Mucosa of descending colon (tissue), 3 donors: ENCODE measurements at regions not wholly inside any gene's neighbourhood (a gene's known extent, or its start where the extent isn't known, plus 50 kb on each side); places are given as distances from the start of the nearest gene placed in this dataset.

ENCODE experiments used
- ATAC-seq: fragments of 200-7000 bp; cut with Tn5 transposase; one replicate; pipeline ENCODE4 v1.9.1; 2020; ENCODE audit warnings: mild to moderate bottlenecking, moderate library complexity
- DNase-seq, 3 donors: peaks; one replicate each; pipeline ENCODE4 v3.0.0-alpha.2; 2020
- H3K36me3 ChIP-seq: fragments of 200-600 bp; one replicate; pipeline ENCODE4 v1.8.0; 2021; ENCODE audit warnings: low read depth, mild to moderate bottlenecking
- H3K4me1 ChIP-seq: fragments of 200-600 bp; one replicate; pipeline ENCODE4 v1.8.0; 2021; ENCODE audit warnings: low read depth, mild to moderate bottlenecking
- H3K4me3 ChIP-seq: fragments of 200-600 bp; one replicate; pipeline ENCODE4 v1.8.0; 2021; ENCODE audit warnings: mild to moderate bottlenecking
- H3K9me3 ChIP-seq: fragments of 200-600 bp; one replicate; pipeline ENCODE4 v1.8.0; 2021; ENCODE audit warnings: mild to moderate bottlenecking
- intact Hi-C, 2 donors: fragments of 100-400 bp; cut with DNase I in 1 of 2; cut with micrococcal nuclease in 1 of 2; formaldehyde crosslinking; loops; one replicate each; pipeline versions ENCODE4 v1.11.0 to v1.11.1; 2022; cut with DNase I, micrococcal nuclease
- TF ChIP-seq, protein P1 (sequence below): fragments of 200-600 bp; IDR thresholded peaks from one replicate; pipeline ENCODE4 v1.8.0; 2022; ENCODE audit warnings: antibody characterized with exemption, mild to moderate bottlenecking
- donor health status: DM: no; HTN: no; CAD: no; lungs with moderate emphysema.
- donor health status: DM: no; HTN: no; CAD: no.
- donor health status: DM: no; HTN: yes; CAD: no.

DNA sequence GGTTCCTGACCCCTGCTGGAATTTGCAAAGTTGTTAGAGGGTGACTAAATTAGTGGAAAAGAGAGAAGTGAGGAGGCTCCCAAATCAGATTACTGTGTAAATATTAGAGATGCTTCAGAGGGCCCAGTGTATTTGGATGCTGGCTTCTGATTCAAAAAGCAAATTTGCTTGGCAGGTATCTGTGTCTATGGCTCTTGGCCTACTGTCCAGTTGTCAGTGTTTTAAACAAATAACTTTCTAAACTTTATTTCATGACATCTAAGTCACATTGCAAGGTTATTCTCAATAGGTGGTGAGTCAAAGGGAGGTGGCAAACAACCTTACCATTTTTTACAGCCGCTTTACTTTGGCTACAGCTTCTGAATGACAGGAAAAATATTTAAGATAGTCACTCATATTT is 720.1 kb downstream of the KCNA4 start:
- intact Hi-C loops: no loop called here
- no peak for DNase-seq
- Histone ChIP-seq H3K36me3 (no peaks in the 10 kb centered on the region), H3K4me1 (no peaks in the 10 kb centered on the region), H3K4me3 (no peak overlapping the region), H3K9me3 (no peaks in the 10 kb centered on the region)
- TF ChIP-seq, protein P1, sequence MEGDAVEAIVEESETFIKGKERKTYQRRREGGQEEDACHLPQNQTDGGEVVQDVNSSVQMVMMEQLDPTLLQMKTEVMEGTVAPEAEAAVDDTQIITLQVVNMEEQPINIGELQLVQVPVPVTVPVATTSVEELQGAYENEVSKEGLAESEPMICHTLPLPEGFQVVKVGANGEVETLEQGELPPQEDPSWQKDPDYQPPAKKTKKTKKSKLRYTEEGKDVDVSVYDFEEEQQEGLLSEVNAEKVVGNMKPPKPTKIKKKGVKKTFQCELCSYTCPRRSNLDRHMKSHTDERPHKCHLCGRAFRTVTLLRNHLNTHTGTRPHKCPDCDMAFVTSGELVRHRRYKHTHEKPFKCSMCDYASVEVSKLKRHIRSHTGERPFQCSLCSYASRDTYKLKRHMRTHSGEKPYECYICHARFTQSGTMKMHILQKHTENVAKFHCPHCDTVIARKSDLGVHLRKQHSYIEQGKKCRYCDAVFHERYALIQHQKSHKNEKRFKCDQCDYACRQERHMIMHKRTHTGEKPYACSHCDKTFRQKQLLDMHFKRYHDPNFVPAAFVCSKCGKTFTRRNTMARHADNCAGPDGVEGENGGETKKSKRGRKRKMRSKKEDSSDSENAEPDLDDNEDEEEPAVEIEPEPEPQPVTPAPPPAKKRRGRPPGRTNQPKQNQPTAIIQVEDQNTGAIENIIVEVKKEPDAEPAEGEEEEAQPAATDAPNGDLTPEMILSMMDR: no peak
- no peak for ATAC-seq

DNA sequence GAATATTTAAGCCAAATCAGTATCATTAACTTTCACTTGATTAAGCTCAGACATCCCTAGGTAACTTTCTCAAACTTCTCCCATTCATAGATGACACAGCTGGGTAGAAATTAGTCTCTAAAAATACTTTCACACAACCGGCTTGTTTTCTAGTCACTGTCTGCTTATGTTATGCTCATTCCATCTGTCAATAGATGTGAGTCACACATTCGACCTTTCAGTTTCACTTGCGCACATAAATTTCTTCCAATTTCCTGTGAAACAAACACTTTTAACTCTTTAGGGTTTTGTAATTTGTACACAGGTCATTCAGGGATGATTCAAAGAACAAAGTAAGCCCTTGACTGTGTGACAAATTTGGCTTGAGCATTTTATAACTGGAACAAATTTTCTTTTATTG is 723.0 kb downstream of the KCNA4 start:
- ATAC-seq: no peak
- Histone ChIP-seq H3K36me3 (no peaks in the 10 kb centered on the region), H3K9me3 (no peaks in the 10 kb centered on the region), H3K4me1 (no peaks in the 10 kb centered on the region), H3K4me3 (no peak overlapping the region)
- no peak for DNase-seq
- TF ChIP-seq, protein P1: no peak
- intact Hi-C loops: no loop called here

DNA sequence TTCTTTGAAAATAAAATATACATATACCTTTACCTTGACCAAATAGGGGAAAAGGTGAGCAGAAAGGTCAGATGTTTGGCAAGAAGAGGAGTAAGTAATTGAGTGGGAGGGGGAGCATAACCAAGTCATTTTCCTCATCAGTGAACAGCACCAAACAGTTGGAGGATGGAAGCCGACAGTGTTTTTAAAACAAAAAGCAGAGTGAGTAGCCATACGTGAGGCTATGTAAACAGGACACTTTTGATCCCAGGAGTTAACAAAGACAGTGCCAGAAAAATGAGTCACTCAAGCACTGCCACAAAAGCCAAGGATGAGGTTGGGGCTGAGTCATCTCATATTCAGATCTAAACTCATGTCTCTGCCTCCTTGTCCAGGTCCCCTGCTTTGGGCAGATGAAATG is 734.7 kb downstream of the KCNA4 start:
- intact Hi-C loops: no loop called here
- Histone ChIP-seq H3K4me1 (no peaks in the 10 kb centered on the region), H3K4me3 (no peak overlapping the region), H3K9me3 (no peaks in the 10 kb centered on the region), H3K36me3 (no peaks in the 10 kb centered on the region)
- ATAC-seq: peak; percentile 35
- TF ChIP-seq, protein P1: no peak
- DNase-seq: no peak

DNA sequence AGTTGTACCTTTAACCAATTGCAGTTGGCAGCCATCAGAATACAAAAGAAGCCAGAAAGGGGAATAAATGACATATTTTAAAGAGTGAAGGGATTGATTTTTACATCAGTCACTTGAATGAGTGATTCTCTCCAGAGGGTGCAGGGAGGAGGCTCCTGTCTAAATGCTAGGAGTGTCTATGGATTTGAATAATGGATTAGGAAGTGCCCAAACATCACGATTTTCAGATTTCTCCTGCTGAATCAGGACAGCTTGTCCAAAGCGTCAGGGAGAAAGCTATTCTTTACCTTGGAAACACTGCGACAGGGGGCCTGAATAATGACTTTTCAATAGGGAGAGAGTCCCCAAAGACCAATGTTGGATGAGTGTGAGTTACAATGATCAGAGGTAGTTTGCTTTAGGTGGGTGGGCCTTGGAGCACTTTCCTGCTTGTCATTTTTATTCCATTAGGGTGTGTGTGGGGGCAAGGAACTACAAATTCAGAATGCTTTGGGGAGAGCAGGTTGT is 735.5 kb downstream of the KCNA4 start:
- TF ChIP-seq, protein P1: no peak
- Histone ChIP-seq H3K4me3 (no peak overlapping the region), H3K36me3 (no peaks in the 10 kb centered on the region), H3K4me1 (no peaks in the 10 kb centered on the region), H3K9me3 (no peaks in the 10 kb centered on the region)
- no peak for ATAC-seq
- no peak for DNase-seq
- intact Hi-C loops: no loop called here

DNA sequence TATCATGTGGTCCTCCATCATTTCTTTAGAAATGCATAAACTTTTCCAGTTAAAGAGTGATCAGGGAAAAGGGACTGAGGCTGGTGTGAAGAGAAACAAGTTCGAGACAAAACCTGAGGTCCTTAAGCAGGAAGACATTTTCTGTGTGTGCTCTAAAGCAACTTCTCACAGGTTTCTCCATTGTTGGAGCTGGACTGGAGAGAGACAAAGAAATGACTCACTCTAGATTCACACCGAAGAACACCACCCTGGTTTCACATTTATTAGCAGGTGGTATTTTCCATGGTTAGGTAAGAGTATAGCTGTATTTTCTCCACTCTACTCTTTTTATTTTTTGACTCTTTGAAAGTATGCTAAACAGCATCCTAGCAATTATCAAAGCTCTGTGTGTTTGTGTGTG is 736.4 kb downstream of the KCNA4 start:
- H3K4me1 ChIP-seq: no peaks in the 10 kb centered on the region
- H3K4me3 ChIP-seq: no peak overlapping the region
- no peaks in the 10 kb centered on the region for H3K36me3 ChIP-seq
- intact Hi-C loops: no loop called here
- TF ChIP-seq, protein P1: no peak
- ATAC-seq (no peak), DNase-seq (no peak)
- H3K9me3 ChIP-seq: no peaks in the 10 kb centered on the region

DNA sequence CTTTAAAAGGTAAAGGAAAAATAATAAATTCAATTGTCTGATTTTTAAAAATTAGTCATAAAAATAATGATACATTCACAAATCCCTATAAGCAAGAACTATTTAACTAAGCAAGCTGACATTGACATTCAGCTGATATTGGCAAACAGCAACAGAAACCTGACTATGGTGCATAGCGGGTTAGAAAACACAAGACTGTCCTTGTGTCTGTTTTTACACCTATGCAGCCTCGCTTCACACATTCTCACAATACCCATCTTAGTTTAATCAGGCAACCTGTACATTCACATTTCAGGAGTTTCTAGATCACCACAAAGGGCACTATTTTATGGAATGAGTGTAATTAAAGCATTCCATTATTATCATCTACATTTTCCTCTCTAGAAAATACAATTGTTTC is 737.1 kb downstream of the KCNA4 start:
- no peak overlapping the region for H3K4me3 ChIP-seq
- H3K9me3 ChIP-seq: no peaks in the 10 kb centered on the region
- intact Hi-C loops: no loop called here
- ATAC-seq (no peak), DNase-seq (no peak)
- no peaks in the 10 kb centered on the region for H3K36me3 ChIP-seq
- TF ChIP-seq, protein P1: no peak
- H3K4me1 ChIP-seq: no peaks in the 10 kb centered on the region
